Activated B cell treated with CpG ODN at 0.5 μM for 24 hours (primary cell): ENCODE measurements at regions not wholly inside any gene's neighbourhood (a gene's known extent, or its start where the extent isn't known, plus 50 kb on each side); places are given as distances from the start of the nearest gene placed in this dataset.

Experiments
- ATAC-seq: fragments of 200-7000 bp; cut with Tn5 transposase; one replicate; pipeline ENCODE4 v1.10.0; 2021; ENCODE audit warnings: low read depth, mild to moderate bottlenecking, moderate library complexity
- CTCF ChIA-PET: fragments of 350-600 bp; sonication (Branson Sonifier 250); formaldehyde crosslinking; loops from one replicate; lab custom pipeline; 2021; ENCODE audit warnings: antibody characterized with exemption; lab: Charles Lee
- POLR2A ChIA-PET: fragments of 350-600 bp; sonication (Branson Sonifier 250); formaldehyde crosslinking; loops from one replicate; lab custom pipeline; 2021; ENCODE audit warnings: antibody characterized with exemption; lab: Charles Lee
- DNase-seq: peaks from one replicate; pipeline ENCODE4 v3.0.0; 2022
- H3K27ac Mint-ChIP-seq: one replicate; pipeline ENCODE4 v1.8.0; 2020; ENCODE audit warnings: mixed read lengths
- H3K27me3 Mint-ChIP-seq: one replicate; pipeline ENCODE4 v1.8.0; 2021; ENCODE audit warnings: mixed read lengths
- H3K36me3 Mint-ChIP-seq: one replicate; pipeline ENCODE4 v1.8.0; 2021; ENCODE audit warnings: low read depth, mixed read lengths
- H3K4me1 Mint-ChIP-seq: one replicate; pipeline ENCODE4 v1.8.0; 2021; ENCODE audit warnings: mixed read lengths
- H3K4me3 Mint-ChIP-seq: one replicate; pipeline ENCODE4 v1.8.0; 2020; ENCODE audit warnings: mild to moderate bottlenecking, mixed read lengths
- H3K9me3 Mint-ChIP-seq: one replicate; pipeline ENCODE4 v1.8.0; 2020; ENCODE audit warnings: mixed read lengths
- intact Hi-C: fragments of 100-400 bp; cut with micrococcal nuclease; formaldehyde crosslinking; loops from one replicate; pipeline ENCODE4 v1.15.1; 2024
- TF ChIP-seq, protein P1 (sequence below): fragments of 200-600 bp; IDR thresholded peaks from one replicate; pipeline ENCODE4 v1.8.0; 2022; ENCODE audit warnings: antibody characterized with exemption, mild to moderate bottlenecking

DNA sequence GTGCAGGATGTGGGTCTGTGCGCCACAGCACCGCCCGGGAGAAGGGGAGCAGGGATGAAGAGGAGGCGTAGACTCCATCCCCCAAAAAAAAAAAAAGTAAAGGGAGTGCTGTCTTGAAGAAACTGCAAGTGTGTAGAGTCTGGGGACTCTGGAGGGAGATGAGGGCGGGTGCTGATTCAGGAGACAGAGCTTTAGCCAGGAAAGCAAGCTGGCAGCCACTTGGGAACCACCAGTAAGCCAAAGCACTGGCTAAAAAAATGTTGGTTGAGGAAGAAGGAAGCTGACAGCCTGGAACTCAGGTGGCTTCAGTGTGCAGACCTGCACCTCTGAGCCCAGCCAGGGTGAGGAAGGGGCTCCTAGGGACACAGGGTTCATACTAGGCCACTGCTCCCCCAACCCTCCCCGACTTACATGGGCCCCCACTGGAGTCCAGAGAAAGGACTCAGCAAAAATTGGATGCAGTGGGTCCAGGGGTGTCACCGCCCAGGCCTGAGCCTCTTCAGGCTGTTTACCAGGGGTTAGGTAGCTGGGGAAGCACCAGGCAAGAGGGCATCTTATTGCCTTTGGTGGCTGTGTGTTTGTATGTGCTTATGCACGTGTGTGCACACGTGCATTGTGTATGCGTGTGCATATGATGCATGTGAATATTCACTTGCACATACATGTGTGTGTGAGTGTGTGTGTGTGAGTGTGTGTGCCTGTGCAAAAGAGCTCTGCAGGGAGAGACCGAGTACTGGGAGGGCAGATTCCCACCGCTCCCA is 153.5 kb upstream of the MLN start:
- Mint-ChIP-seq H3K4me3 (no peak overlapping the region), H3K4me1 (no peaks in the 10 kb centered on the region), H3K27ac (no peak overlapping the region), H3K9me3 (no peaks in the 10 kb centered on the region), H3K36me3 (no peaks in the 10 kb centered on the region), H3K27me3 (peaks cover 10% of the 10 kb centered on the region)
- TF ChIP-seq, protein P1, sequence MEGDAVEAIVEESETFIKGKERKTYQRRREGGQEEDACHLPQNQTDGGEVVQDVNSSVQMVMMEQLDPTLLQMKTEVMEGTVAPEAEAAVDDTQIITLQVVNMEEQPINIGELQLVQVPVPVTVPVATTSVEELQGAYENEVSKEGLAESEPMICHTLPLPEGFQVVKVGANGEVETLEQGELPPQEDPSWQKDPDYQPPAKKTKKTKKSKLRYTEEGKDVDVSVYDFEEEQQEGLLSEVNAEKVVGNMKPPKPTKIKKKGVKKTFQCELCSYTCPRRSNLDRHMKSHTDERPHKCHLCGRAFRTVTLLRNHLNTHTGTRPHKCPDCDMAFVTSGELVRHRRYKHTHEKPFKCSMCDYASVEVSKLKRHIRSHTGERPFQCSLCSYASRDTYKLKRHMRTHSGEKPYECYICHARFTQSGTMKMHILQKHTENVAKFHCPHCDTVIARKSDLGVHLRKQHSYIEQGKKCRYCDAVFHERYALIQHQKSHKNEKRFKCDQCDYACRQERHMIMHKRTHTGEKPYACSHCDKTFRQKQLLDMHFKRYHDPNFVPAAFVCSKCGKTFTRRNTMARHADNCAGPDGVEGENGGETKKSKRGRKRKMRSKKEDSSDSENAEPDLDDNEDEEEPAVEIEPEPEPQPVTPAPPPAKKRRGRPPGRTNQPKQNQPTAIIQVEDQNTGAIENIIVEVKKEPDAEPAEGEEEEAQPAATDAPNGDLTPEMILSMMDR: no peak
- intact Hi-C loops: no loop called here
- no peak for ATAC-seq
- ChIA-PET POLR2A (no interaction called here), CTCF (interaction anchor here (0.6 kb wide), 1 partner anchor 1188 kb away, joined by 3 read pairs; no protein-coding TSS in a partner anchor)
- no peak for DNase-seq

DNA sequence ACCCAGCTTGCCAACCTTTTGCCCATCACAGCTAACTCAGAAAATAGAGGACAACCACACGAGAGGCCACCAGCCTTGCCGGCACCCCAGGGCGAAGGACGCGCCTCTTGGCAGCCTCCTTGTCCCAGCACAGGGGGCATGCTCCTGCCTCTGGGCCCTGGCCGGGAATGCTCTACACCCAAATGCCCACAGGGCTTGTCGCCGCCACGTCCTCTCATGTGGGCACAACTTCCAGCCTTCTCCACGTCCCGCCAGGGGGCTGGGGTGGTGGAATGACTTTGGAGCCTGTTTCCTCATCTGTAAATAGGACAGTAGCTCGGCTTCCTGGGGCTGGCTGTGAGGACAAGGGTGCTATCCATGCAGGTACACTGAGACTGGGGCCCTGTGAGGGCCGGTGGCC is 152.4 kb upstream of the MLN start:
- H3K9me3 Mint-ChIP-seq: no peaks in the 10 kb centered on the region
- no peak for ATAC-seq
- no peaks in the 10 kb centered on the region for H3K4me1 Mint-ChIP-seq
- TF ChIP-seq, protein P1: no peak
- DNase-seq: no peak
- H3K27ac Mint-ChIP-seq: no peak overlapping the region
- no peak overlapping the region for H3K4me3 Mint-ChIP-seq
- no peaks in the 10 kb centered on the region for H3K36me3 Mint-ChIP-seq
- ChIA-PET CTCF (no interaction called here), POLR2A (no interaction called here)
- intact Hi-C loops: no loop called here
- peaks cover 10% of the 10 kb centered on the region for H3K27me3 Mint-ChIP-seq

DNA sequence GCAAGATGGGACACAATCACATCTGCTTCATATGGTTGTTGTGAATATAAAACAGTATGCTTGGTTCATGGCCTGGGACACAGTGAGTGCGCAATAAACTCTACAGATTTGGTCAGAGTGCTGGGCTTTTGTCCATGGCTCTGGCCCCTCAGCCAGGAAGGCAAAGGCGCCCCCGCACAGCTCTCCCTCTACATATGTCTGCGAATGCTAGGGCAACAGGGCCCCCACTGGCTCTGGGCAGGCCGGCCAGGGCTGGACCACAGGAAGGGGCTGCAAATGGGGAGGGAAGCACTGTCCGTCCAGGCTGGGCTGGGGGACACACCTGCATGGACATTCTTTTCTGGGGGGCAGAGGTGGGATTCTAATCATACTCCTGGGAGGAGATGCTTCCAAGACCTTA is 151.8 kb upstream of the MLN start:
- H3K4me3 Mint-ChIP-seq: no peak overlapping the region
- H3K27me3 Mint-ChIP-seq: peaks cover 10% of the 10 kb centered on the region
- ChIA-PET POLR2A (no interaction called here), CTCF (no interaction called here)
- H3K4me1 Mint-ChIP-seq: no peaks in the 10 kb centered on the region
- no peak for DNase-seq
- no peaks in the 10 kb centered on the region for H3K36me3 Mint-ChIP-seq
- no peaks in the 10 kb centered on the region for H3K9me3 Mint-ChIP-seq
- H3K27ac Mint-ChIP-seq: no peak overlapping the region
- intact Hi-C loops: no loop called here
- TF ChIP-seq, protein P1: no peak
- ATAC-seq: no peak

DNA sequence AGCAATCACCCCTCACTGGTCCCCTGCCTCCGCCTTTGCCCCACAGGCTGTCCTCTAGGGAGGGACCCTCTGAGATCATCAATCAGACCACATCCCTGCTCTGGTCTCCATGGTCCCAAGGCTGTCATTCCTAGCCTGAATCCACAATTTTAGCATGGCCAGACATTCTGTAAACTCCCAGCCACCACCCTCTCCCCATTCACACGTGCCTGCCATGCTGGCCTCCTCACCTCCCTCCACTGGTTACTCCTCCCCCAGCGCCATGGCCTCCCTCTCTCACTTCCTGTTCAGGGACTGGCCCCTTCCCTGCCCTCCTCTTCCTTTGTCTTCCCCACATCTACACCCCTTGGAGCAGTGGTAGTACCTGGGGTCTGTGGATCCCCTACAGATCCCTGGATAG is 150.7 kb upstream of the MLN start:
- ChIA-PET POLR2A (no interaction called here), CTCF (no interaction called here)
- no peak overlapping the region for H3K27ac Mint-ChIP-seq
- H3K4me3 Mint-ChIP-seq: no peak overlapping the region
- no peaks in the 10 kb centered on the region for H3K36me3 Mint-ChIP-seq
- intact Hi-C loops: no loop called here
- DNase-seq (no peak), ATAC-seq (no peak)
- H3K9me3 Mint-ChIP-seq: no peaks in the 10 kb centered on the region
- no peaks in the 10 kb centered on the region for H3K4me1 Mint-ChIP-seq
- H3K27me3 Mint-ChIP-seq: peaks cover 10% of the 10 kb centered on the region
- TF ChIP-seq, protein P1: no peak

DNA sequence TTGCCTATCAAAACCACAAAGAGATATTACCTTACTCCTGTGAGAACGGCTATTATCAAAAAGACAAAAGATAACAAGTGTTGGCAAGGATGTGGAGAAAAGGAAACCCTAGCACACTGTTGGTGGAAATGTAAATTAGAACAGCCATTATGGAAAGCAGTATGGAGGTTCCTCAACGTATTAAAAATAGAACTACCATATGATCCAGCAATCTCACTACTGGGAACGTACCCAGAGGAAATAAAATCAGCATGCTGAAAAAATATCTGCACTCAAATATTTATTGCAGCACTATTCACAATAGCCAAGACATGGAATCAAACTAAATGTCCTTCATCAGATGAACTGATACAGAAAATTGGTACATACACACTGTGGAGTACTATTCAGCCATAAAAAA is 149.4 kb upstream of the MLN start:
- Mint-ChIP-seq H3K36me3 (no peaks in the 10 kb centered on the region), H3K4me3 (no peak overlapping the region), H3K27me3 (peaks cover 7% of the 10 kb centered on the region), H3K4me1 (no peaks in the 10 kb centered on the region), H3K9me3 (no peaks in the 10 kb centered on the region), H3K27ac (no peak overlapping the region)
- no peak for DNase-seq
- ChIA-PET CTCF (no interaction called here), POLR2A (no interaction called here)
- TF ChIP-seq, protein P1: no peak
- intact Hi-C loops: no loop called here
- ATAC-seq: no peak
